Embryonic facial prominence (tissue), 1 donor: ENCODE measurements at regions not wholly inside any gene's neighbourhood (a gene's known extent, or its start where the extent isn't known, plus 50 kb on each side); places are given as distances from the start of the nearest gene placed in this dataset.

Experiments
- DNase-seq: peaks from one replicate; pipeline ENCODE4 v3.0.0-alpha.2; 2016; ENCODE audit errors: extremely low spot score

GRCh38 chr1:11338284-11338924 lies 65.4 kb downstream of the UBIAD1 start:
- no peak for DNase-seq

DNA sequence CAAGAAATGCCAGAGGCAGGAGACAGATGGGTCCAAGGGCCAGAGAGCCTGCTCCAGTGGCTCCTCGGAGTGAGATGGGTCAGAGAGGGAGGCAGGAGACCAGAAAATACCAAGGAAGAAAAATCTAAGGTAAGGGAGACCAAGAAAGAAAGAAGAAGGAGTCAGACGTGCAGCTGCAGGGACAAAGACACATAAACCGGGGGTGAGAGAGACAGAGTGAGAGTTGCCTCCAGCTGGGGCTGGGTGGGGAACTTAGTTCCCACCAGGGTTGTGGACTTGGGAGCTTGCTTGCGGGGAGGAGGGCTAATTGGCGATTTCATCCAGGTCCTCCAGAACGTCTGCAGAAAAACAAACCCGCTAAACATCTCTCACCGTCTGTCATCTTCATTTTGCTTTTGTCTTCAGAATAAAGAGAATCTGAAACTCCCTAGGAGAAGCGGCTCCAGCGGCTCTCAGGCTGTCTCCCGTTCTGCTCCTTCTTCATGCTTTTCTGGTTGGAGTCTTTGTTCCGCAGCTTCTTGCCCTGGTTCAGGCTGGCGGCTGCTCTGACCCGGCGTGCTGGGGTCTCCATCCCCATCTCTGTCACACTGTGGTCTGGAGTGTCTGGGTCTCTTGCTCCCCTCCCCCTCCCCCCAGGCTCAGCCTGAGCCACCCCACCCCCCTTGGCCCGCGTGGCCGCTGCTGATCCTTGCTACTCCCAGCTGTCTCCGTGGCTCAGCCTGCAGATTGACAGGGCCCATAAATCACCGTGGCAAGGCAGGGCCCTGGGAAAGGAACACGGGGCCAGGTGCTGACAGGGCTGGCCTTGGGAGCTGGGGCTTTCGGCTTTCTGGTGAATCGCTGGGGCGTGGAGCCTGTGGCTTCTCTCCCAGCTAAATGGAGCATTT lies 66.6 kb downstream of the UBIAD1 start:
- DNase-seq = no peak

DNA sequence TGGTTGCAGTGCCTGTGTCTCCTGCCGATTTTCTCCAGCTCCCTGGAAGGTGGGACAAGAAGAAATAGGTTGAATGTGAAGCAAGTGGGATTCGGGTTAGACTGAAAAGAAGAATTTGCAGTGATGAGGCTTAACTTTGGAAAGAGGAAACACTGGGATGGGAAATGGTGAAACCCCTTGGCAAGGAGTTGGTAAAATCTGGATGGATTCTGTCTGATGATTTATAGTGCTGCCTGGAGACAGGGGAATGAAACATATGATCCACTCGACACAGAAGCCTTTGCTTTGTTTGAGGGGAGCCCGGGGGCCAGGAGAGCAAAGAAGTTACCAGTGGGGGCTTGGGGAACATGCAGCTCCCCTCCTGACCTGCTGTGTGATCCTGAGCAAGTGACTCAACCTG lies 67.2 kb downstream of the UBIAD1 start:
- DNase-seq = no peak

- DNase-seq = no peak
These were observed 69.0 kb downstream of the UBIAD1 start for GRCh38 chr1:11341901-11342552.

DNA sequence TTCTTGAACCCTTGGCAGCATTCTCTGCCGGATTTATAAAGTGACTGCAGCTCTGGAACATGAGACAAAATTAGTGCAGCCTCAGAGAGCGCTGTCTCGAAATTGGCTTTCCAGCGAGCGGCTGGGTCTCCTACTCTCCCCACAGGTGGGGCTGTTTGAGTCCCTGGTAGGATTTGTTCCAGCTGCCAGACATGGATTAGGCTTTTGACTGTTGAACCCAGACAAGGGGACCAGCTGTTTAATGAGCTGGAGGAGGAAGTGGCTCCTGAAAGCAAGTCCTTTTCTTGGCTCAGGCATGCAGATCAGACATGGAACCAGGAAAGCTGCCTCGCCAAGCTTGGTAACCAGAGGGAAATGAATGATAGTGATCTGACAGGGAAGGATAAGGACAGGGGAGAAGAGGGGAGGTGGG lies 69.6 kb downstream of the UBIAD1 start:
- no peak for DNase-seq

DNA sequence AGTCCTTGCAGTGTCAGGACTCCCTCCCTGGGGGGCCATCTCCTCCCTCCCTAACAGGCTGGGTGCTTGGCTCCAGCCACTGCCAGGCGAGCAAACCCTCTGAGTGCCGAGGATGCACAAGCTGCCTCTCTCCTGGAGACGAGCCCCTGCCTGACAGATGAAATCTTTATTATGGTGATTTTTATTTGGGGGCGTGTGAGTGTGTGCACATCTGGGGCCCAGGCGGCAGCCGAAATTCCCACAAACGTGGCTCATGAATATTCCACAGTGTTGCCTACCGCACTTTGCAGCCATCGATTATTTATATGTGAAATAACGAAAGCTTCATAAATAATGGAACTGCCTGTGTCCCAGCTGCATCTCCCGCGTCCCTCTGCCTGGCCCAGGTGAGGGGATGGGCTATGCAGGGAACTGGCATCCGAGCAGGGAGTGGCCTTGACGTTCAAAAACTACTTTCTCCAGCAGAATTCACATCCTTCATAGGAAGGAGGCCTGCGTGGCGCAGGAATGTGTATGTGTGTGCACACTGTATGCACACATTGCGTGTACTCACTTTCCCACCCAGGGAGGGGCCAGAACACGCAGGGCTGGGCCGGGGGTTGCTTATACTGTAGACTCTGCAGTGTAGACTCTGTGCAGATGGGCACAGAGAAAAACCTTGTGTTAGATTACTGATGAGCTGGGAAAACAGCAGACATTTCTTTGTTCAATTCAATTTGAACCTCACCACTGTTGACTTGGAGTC lies 73.1 kb downstream of the UBIAD1 start:
- DNase-seq = no peak

- DNase-seq = no peak
These were observed 77.3 kb downstream of the UBIAD1 start for GRCh38 chr1:11350265-11350664.

DNA sequence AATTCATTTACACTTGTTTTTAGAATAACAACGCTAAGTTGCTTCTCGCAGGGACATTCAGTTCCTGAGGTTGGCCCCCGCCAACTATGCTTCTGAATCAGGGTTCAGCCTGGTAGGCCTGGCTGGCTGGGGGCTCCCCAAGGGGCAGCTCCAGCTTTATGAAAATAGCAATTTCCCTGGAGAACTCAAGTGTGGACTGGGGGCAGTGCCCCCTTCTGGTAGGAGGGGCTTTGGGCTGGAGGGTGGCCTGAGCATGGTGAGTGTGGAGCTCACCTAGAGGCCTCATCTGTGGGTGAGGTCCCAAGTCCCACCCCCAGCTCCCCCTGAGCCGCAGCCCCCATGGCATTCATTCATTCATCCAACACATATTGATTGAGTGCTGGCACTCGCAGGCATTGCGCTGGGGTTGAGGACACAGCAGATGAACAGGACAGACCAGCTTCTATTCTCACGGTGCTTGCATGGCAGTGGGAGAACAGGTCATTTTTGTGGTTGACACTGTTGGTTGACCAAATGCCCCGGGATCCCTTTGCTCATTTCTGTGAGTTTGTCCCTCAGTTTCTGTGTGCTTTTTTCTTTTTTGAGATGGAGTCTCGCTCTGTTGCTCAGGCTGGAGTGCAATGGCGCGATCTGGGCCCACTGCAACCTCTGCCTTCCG lies 79.2 kb downstream of the UBIAD1 start:
- no peak for DNase-seq

DNA sequence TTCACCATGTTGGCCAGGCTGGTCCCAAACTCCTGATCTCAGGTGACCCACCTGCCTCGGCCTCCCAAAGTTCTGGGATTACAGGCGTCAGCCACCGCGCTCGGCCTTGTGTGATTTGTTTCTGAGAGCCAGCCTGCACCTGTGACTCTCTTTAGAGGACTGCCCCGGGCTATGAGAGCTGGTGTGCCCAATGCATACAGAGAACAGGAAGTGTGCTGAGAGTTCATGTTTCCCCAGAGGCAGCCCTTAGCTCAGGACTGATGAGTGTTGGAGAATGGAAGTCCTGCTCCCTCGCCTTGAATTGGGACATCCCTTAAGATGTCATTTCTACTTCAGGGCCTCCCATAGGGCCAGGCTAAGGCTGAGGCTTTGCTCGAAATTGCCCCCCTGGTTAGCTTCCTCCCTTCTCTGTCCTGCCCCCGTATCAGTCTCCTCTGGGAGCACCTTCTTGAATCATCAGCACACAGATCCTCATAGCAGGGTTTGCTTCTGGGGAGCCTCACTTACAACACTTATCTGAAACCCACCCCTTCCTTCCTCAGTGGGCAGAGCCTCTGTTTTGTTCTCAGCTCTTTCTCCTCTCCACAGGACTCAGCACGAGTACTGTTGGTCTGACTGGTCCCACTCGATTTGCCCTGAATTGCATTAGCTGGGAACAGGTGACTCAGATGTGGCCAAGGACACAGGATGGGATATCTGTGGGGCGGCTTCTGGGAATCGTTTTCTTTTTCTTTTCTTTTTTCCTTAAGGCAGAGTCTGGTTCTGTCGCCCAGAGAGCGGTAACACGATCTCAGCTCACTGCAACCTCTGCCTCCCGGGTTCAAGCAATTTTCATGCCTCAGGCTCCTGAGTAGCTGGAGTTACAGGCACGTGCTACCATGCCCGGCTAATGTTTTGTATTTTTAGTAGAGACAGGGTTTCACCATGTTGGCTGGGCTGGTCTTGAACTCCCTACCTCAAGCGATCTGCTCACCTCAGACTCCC lies 80.1 kb downstream of the UBIAD1 start:
- DNase-seq = no peak

GRCh38 chr1:11354893-11355553 lies 82.0 kb downstream of the UBIAD1 start:
- DNase-seq = no peak

DNA sequence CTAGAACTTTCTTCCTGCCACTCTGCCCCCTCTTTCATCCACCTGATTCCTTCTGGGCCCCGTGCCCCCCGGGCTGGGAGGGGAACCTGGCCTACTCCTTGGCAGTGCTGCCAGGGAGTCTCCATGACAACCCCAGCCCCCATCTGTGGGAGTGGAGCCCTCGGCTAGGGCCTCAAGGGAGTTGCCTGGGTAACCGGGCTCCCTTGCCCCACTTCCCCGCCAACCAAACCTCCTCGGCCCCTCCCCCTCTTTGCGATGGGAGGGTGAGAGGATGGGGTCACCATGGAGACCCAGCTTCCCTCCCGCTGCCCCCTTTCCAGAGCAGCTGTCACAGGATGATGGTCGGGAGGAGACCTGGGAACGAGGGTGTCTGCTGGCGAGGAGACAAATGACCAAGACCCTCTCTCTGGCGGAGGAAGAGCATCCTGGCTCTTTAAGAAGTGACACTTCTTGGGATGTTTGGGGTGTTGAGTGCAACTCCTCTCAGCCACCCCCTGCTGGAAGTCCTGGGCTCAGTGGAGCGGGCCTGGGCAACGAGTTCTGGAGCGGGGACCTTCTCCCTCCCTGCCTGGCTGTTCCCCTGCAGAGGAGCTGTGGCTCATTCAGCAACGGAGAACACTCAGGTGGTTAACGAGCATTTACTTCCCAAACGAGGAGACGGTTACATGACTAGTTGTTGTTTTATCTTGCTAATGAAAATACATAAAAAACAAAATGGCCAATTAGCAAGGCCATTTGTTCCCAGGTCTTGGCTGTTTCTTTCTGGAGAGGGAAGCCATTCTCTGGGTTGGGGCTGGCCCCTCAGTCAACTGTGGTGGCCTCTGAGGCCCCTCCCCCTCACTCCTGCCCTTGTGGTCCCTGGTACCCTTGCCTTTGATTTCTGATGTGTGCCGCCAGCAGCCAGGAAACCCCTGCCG lies 82.8 kb downstream of the UBIAD1 start:
- no peak for DNase-seq

GRCh38 chr1:11357276-11357675 lies 84.3 kb downstream of the UBIAD1 start:
- no peak for DNase-seq

- no peak for DNase-seq
These were observed 86.0 kb downstream of the UBIAD1 start for GRCh38 chr1:11358984-11359383.

DNA sequence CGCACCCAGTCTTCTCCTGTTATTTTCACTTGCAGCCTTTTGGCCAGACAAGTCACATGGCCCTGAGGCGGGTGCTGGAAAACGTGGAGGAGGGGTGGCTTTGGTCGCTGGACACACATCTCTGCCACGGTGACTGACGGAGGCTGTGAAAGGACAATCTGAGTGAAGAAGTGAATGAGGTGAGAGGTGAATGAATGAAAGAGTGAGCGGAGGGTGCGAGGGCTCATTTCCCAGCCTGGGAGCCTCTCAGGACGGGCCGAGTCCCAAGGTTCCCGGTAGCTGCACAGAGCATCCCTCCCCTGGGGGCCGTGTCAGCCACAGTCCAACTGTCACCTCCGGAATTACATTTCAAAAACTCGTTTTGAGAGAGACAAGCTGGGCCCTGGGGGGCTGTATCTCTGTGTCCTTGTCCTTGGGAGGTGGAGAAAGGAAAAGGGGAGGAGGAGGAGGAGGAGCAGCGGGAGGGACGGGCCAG lies 89.6 kb downstream of the UBIAD1 start:
- DNase-seq = no peak

DNA sequence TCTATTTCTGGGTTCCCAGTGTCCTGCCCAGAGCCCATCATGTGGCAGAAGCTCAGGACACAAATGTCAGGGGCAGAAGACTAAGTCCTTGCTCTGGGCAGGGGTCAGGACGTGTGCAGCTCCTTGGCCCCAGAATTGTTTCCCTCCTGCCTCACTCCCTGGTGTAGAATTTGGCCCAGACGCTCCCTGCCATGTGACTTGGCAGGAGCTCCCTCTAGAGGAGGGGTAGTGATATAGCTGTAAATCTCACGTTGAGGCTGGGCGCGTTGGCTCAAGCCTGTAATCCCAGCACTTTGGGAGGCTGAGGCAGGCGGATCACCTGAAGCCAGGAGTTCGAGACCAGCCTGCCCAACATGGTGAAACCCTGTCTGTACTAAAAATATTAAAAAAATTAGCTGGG lies 91.2 kb downstream of the UBIAD1 start:
- no peak for DNase-seq

DNA sequence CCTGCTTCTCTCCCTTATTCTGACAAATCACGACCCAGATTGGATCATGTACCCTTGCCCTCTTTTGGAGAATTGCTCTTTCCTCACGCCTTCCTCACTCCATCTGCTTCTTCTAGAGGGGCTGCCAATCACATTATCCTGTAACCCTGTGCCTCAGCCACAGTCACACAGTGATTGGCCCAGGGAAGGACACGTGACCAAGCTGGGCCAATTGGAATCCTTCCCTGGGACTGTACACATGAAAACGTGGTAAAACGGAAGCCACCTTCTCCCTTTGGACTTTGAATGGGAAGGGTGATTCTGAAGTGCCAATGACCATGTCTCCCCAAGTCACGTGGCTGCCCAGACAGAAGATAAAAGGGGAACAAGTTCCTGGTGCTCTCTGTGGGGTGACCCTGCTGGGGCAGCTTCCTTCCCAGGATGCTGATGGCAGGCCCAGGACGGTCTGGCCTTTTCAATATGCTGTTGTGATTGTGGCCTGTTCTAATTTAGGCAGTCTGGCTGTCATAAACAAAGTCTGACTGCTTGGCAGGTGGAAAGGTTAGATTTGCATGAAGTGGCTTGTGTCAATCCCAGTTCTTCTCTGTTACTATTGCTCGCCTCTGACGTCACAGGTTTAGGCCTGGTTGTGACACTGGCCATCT lies 92.9 kb downstream of the UBIAD1 start:
- DNase-seq = no peak

DNA sequence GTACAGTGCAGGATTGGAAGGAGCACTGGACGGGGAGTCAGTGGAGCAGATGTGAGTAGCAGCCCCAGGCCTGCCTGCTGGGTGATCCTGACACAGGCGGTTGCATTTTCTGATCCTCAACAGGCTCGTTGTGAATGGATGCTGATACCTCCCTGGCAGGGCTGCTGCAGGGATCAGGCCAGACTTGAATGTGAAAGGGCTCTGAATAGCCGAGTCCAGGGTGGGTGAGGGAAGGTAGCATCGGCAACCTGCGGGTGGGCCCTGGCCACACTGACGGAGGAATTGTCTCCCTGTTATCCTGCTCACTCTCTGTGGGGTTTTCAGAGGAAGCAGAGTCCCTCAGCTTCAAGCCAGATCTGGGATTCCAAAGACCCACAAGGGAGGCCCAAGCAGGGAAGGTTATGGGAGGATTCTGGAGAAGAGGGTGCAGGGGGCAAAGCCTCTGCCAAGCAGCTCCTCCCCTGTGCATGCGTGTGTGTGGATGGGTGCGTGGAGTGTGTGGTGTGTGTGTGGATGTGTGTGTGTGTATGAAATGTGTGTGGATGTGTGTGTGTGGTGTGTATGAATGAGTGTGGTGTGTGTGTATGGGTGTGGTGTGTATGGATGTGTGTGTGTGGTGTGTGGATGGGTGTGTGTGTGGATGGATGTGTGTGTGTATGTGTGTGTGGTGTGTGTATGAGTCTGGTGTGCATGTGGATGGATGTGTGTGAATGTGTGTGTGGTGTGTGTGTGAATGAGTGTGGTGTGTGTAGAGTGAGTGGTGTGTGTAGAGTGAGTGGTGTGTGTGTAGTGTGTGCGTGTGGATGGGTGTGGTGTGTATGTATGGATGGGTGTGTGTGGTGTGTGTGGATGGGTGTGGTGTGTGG lies 100.3 kb downstream of the UBIAD1 start:
- no peak for DNase-seq
